PC-9 (cell line): ENCODE measurements at regions not wholly inside any gene's neighbourhood (a gene's known extent, or its start where the extent isn't known, plus 50 kb on each side); places are given as distances from the start of the nearest gene placed in this dataset.

Experiments used
- BruUV-seq: library from RNA; stranded (reverse); fragments of 400-500 nt; replicated peaks from 2 replicates; lab custom pipeline; 2021; lab: Mats Ljungman, UMichigan
- CTCF ChIA-PET: fragments of 300-600 bp; sonication (Branson Sonifier 250); formaldehyde crosslinking; loops from one replicate; lab custom pipeline; 2022; ENCODE audit warnings: antibody characterized with exemption; lab: Charles Lee
- POLR2A ChIA-PET: fragments of 300-600 bp; sonication (Branson Sonifier 250); formaldehyde crosslinking; loops from one replicate; lab custom pipeline; 2022; ENCODE audit warnings: antibody characterized with exemption; ENCODE audit not compliant: unreplicated experiment; lab: Charles Lee
- DNase-seq, 2 experiments: peaks; one replicate each; pipeline versions ENCODE4 v3.0.0 to v3.0.0-alpha.2; 2015 to 2022; ENCODE audit warnings: mixed read lengths in 1 of 2
- H2AFZ ChIP-seq: fragments of 200-600 bp; sonication (generic); 2 replicates; pipeline ENCODE4 v1.8.1; 2017; ENCODE audit warnings: antibody characterized with exemption
- H3F3A ChIP-seq: fragments of 200-600 bp; sonication (generic); 2 replicates; pipeline ENCODE4 v1.8.1; 2017; ENCODE audit warnings: antibody characterized with exemption, mild to moderate bottlenecking, low read depth; ENCODE audit not compliant: insufficient read depth
- H3K27ac ChIP-seq: fragments of 200-600 bp; sonication (generic); 2 replicates; pipeline ENCODE4 v1.6.1; 2016; ENCODE audit warnings: mixed run types
- H3K27me3 ChIP-seq: fragments of 200-600 bp; sonication (generic); 2 replicates; pipeline ENCODE4 v1.6.1; 2016; ENCODE audit warnings: low read depth, mixed run types; ENCODE audit not compliant: insufficient read depth
- H3K36me3 ChIP-seq: fragments of 200-600 bp; sonication (generic); 2 replicates; pipeline ENCODE4 v1.6.1; 2016; ENCODE audit warnings: low read depth, mixed run types
- H3K4me1 ChIP-seq: fragments of 200-600 bp; sonication (generic); replicated peaks from 2 replicates; pipeline ENCODE4 v1.6.1; 2016; ENCODE audit warnings: mixed run types; ENCODE audit not compliant: insufficient read depth
- H3K4me2 ChIP-seq: fragments of 200-600 bp; sonication (generic); 2 replicates; pipeline ENCODE4 v1.6.1; 2017; ENCODE audit warnings: mixed run types
- H3K4me3 ChIP-seq: fragments of 200-600 bp; sonication (generic); 2 replicates; pipeline ENCODE4 v1.6.1; 2016; ENCODE audit warnings: mixed run types
- H3K79me2 ChIP-seq: fragments of 200-600 bp; sonication (generic); 2 replicates; pipeline ENCODE4 v1.6.1; 2017; ENCODE audit warnings: low read depth, mixed run types
- H3K9me2 ChIP-seq: fragments of 200-600 bp; sonication (generic); 2 replicates; pipeline ENCODE4 v1.8.1; 2017; ENCODE audit warnings: mild to moderate bottlenecking; ENCODE audit not compliant: insufficient read depth
- H3K9me3 ChIP-seq: fragments of 200-600 bp; sonication (generic); 2 replicates; pipeline ENCODE4 v1.8.1; 2016; ENCODE audit warnings: low read depth; ENCODE audit not compliant: insufficient read depth
- H4K20me1 ChIP-seq: fragments of 200-600 bp; sonication (generic); 2 replicates; pipeline ENCODE4 v1.8.1; 2017; ENCODE audit not compliant: insufficient read depth
- CTCF ChIP-seq: fragments of 200-600 bp; sonication (generic); conservative IDR thresholded peaks from 2 replicates; pipeline ENCODE4 v1.6.1; 2017; ENCODE audit warnings: mixed run types, antibody characterized with exemption, mild to moderate bottlenecking, moderate library complexity
- EZH2 ChIP-seq: fragments of 200-600 bp; sonication (generic); IDR thresholded peaks from 2 replicates; pipeline ENCODE4 v1.8.0; 2017; ENCODE audit warnings: antibody characterized with exemption, low read depth
- intact Hi-C: fragments of 100-400 bp; cut with micrococcal nuclease; formaldehyde crosslinking; loops from one replicate; pipeline ENCODE4 v1.10.0; 2022; ENCODE audit not compliant: unreplicated experiment

- POLR2A ChIA-PET: no interaction called here
- no peaks in the 10 kb centered on the region for H3F3A ChIP-seq
- intact Hi-C loops: no loop called here
- H2AFZ ChIP-seq: no peak overlapping the region
- no peaks in the 10 kb centered on the region for H3K79me2 ChIP-seq
- H3K9me3 ChIP-seq: no peaks in the 10 kb centered on the region
- no peaks in the 10 kb centered on the region for H3K27me3 ChIP-seq
- no peak overlapping the region for H3K4me2 ChIP-seq
- no peak overlapping the region for H3K4me3 ChIP-seq
- H3K36me3 ChIP-seq: no peaks in the 10 kb centered on the region
- H3K4me1 ChIP-seq: no peaks in the 10 kb centered on the region
- DNase-seq: peak; percentile 0 to 44
- no peak overlapping the region for H3K27ac ChIP-seq
- CTCF ChIA-PET: no interaction called here
- TF ChIP-seq CTCF (no peak), EZH2 (no peak)
- no TSS peak for BruUV-seq
- no peaks in the 10 kb centered on the region for H3K9me2 ChIP-seq
- no peaks in the 10 kb centered on the region for H4K20me1 ChIP-seq
These were observed 249.2 kb upstream of the PWP1 start for GRCh38 chr12:107436376-107436775.

GRCh38 chr12:107436836-107437235, 248.8 kb upstream of the PWP1 start:
- ChIA-PET CTCF (no interaction called here), POLR2A (no interaction called here)
- Histone ChIP-seq H3K4me2 (no peak overlapping the region), H3K9me2 (no peaks in the 10 kb centered on the region), H4K20me1 (no peaks in the 10 kb centered on the region), H3K4me3 (no peak overlapping the region), H3K36me3 (no peaks in the 10 kb centered on the region), H3K9me3 (no peaks in the 10 kb centered on the region), H3K27ac (no peak overlapping the region), H3K4me1 (no peaks in the 10 kb centered on the region), H3K79me2 (no peaks in the 10 kb centered on the region), H2AFZ (no peak overlapping the region), H3K27me3 (no peaks in the 10 kb centered on the region), H3F3A (no peaks in the 10 kb centered on the region)
- no TSS peak for BruUV-seq
- no peak for TF ChIP-seq EZH2
- TF ChIP-seq CTCF: no peak
- DNase-seq: no peak
- intact Hi-C loops: no loop called here

GRCh38 chr12:107437954-107438353, 247.6 kb upstream of the PWP1 start:
- Histone ChIP-seq H3K79me2 (no peaks in the 10 kb centered on the region), H3K27me3 (no peaks in the 10 kb centered on the region), H3K4me1 (no peaks in the 10 kb centered on the region), H3F3A (no peaks in the 10 kb centered on the region), H3K9me3 (no peaks in the 10 kb centered on the region), H2AFZ (no peak overlapping the region), H3K9me2 (no peaks in the 10 kb centered on the region), H3K36me3 (no peaks in the 10 kb centered on the region), H4K20me1 (no peaks in the 10 kb centered on the region), H3K4me2 (no peak overlapping the region), H3K27ac (no peak overlapping the region), H3K4me3 (no peak overlapping the region)
- ChIA-PET POLR2A (no interaction called here), CTCF (no interaction called here)
- no TSS peak for BruUV-seq
- TF ChIP-seq CTCF: no peak
- no peak for TF ChIP-seq EZH2
- intact Hi-C loops: no loop called here
- no peak for DNase-seq
